Endodermal cell (in vitro differentiated cells): ENCODE measurements at regions not wholly inside any gene's neighbourhood (a gene's known extent, or its start where the extent isn't known, plus 50 kb on each side); places are given as distances from the start of the nearest gene placed in this dataset.

Experiments used
- DNase-seq: peaks from one replicate; pipeline ENCODE4 v3.0.0-alpha.2; 2017
- H3K27ac ChIP-seq: 2 replicates; pipeline ENCODE4 v1.5.1; 2013; ENCODE audit warnings: mild to moderate bottlenecking, low read depth, low read length, moderate library complexity
- H3K27me3 ChIP-seq: 2 replicates; pipeline ENCODE4 v1.6.1; 2013; ENCODE audit warnings: mild to moderate bottlenecking, low read length, moderate library complexity; ENCODE audit not compliant: insufficient read depth, control insufficient read depth, poor library complexity, severe bottlenecking
- H3K36me3 ChIP-seq: 2 replicates; pipeline ENCODE4 v1.7.0; 2013; ENCODE audit warnings: mild to moderate bottlenecking, low read length, moderate library complexity; ENCODE audit not compliant: control insufficient read depth, insufficient read depth
- H3K4me1 ChIP-seq: one replicate; pipeline ENCODE4 v1.7.0; 2013; ENCODE audit warnings: low read length; ENCODE audit not compliant: control insufficient read depth, insufficient read depth
- H3K4me3 ChIP-seq: 2 replicates; pipeline ENCODE4 v1.5.1; 2013; ENCODE audit warnings: mild to moderate bottlenecking, low read length, moderate library complexity
- H3K9ac ChIP-seq: 2 replicates; pipeline ENCODE4 v1.6.1; 2013; ENCODE audit warnings: mild to moderate bottlenecking, low read length, moderate library complexity; ENCODE audit not compliant: poor library complexity, severe bottlenecking; ENCODE audit errors: extremely low read depth
- H3K9me3 ChIP-seq: 2 replicates; pipeline ENCODE4 v1.6.1; 2013; ENCODE audit warnings: mild to moderate bottlenecking, low read length, moderate library complexity; ENCODE audit not compliant: control insufficient read depth
- H3K27ac Mint-ChIP-seq: 2 replicates; pipeline ENCODE4 v1.8.0; 2020; ENCODE audit warnings: mixed read lengths
- H3K27me3 Mint-ChIP-seq: 2 replicates; pipeline ENCODE4 v1.8.0; 2021; ENCODE audit warnings: mild to moderate bottlenecking, mixed read lengths; ENCODE audit not compliant: insufficient read depth
- H3K36me3 Mint-ChIP-seq: 2 replicates; pipeline ENCODE4 v1.8.0; 2020; ENCODE audit warnings: low read depth, mixed read lengths
- H3K4me1 Mint-ChIP-seq: 2 replicates; pipeline ENCODE4 v1.8.0; 2020; ENCODE audit warnings: mixed read lengths
- H3K4me3 Mint-ChIP-seq: 2 replicates; pipeline ENCODE4 v1.8.0; 2020; ENCODE audit warnings: mild to moderate bottlenecking, moderate library complexity, mixed read lengths
- H3K9me3 Mint-ChIP-seq: 2 replicates; pipeline ENCODE4 v1.8.0; 2020; ENCODE audit warnings: mild to moderate bottlenecking, mixed read lengths
- WGBS, 2 experiments: methylation state at CpG; one replicate each; pipeline versions ENCODE4 v1.1.5 to v1.1.7; 2013; ENCODE audit warnings: missing lambda C conversion rate in 2 of 2, mixed read lengths in 1 of 2; ENCODE audit not compliant: insufficient coverage in 1 of 2, insufficient read length in 1 of 2; 5-methylcytosine and 5-hydroxymethylcytosine counted together
- TF ChIP-seq, protein P1 (sequence below): fragments of 200-600 bp; sonication (generic); conservative IDR thresholded peaks from 2 replicates; pipeline ENCODE4 v1.5.0; 2021; ENCODE audit warnings: antibody characterized with exemption, mild to moderate bottlenecking

GRCh38 chr12:107509421-107509820 lies 176.2 kb upstream of the PWP1 start:
- Histone ChIP-seq H3K4me3 (no peak overlapping the region), H3K36me3 (no peaks in the 10 kb centered on the region), H3K4me1 (no peaks in the 10 kb centered on the region), H3K27me3 (no peaks in the 10 kb centered on the region), H3K27ac (no peak overlapping the region), H3K9ac (no peak overlapping the region), H3K9me3 (no peaks in the 10 kb centered on the region)
- TF ChIP-seq, protein P1, sequence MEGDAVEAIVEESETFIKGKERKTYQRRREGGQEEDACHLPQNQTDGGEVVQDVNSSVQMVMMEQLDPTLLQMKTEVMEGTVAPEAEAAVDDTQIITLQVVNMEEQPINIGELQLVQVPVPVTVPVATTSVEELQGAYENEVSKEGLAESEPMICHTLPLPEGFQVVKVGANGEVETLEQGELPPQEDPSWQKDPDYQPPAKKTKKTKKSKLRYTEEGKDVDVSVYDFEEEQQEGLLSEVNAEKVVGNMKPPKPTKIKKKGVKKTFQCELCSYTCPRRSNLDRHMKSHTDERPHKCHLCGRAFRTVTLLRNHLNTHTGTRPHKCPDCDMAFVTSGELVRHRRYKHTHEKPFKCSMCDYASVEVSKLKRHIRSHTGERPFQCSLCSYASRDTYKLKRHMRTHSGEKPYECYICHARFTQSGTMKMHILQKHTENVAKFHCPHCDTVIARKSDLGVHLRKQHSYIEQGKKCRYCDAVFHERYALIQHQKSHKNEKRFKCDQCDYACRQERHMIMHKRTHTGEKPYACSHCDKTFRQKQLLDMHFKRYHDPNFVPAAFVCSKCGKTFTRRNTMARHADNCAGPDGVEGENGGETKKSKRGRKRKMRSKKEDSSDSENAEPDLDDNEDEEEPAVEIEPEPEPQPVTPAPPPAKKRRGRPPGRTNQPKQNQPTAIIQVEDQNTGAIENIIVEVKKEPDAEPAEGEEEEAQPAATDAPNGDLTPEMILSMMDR, result no peak
- Mint-ChIP-seq H3K4me3 (no peak overlapping the region), H3K4me1 (peaks cover 9% of the 10 kb centered on the region), H3K36me3 (no peaks in the 10 kb centered on the region), H3K27ac (no peak overlapping the region), H3K27me3 (peaks cover 17% of the 10 kb centered on the region), H3K9me3 (no peaks in the 10 kb centered on the region)
- WGBS, 2 experiments, result 86% methylated on average over 4 of the region's 4 CpGs
- peak; percentile 55 for DNase-seq

- H3K9ac ChIP-seq, result no peak overlapping the region
- Mint-ChIP-seq H3K4me3 (no peak overlapping the region), H3K4me1 (peaks cover 9% of the 10 kb centered on the region), H3K9me3 (no peaks in the 10 kb centered on the region), H3K27me3 (peaks cover 17% of the 10 kb centered on the region), H3K27ac (no peak overlapping the region), H3K36me3 (no peaks in the 10 kb centered on the region)
- TF ChIP-seq, protein P1, result no peak
- no peak overlapping the region for H3K27ac ChIP-seq
- H3K36me3 ChIP-seq, result no peaks in the 10 kb centered on the region
- H3K9me3 ChIP-seq, result no peaks in the 10 kb centered on the region
- H3K4me3 ChIP-seq, result no peak overlapping the region
- H3K4me1 ChIP-seq, result no peaks in the 10 kb centered on the region
- H3K27me3 ChIP-seq, result no peaks in the 10 kb centered on the region
- no peak for DNase-seq
- 93 to 100% methylated on average over 1 to 2 of the region's 2 CpGs for WGBS, 2 experiments
Measured at GRCh38 chr12:107510211-107510610, 175.4 kb upstream of the PWP1 start.

DNA sequence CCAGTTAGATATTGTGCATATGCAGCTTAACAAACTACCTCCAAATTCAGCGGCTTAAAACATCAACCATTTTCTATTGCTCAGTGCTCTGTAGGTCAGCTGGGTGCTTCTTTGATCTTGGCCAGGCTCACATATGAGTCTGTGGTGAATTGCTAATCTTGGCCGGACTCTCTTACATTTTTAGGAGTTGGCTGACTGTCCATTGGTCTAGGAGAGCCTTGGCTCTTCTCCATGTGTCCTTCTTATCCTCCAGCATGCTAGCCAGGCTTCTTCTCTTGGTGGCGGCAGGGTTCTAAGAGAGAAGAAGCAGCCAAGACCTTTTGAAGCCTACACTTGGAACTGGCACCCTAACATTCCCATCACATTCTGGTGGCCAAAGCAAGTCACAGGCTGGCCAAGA lies 174.3 kb upstream of the PWP1 start:
- no peaks in the 10 kb centered on the region for H3K36me3 Mint-ChIP-seq
- H3K9me3 Mint-ChIP-seq, result no peaks in the 10 kb centered on the region
- Histone ChIP-seq H3K36me3 (no peaks in the 10 kb centered on the region), H3K9me3 (no peaks in the 10 kb centered on the region), H3K4me3 (no peak overlapping the region), H3K4me1 (peaks cover 3% of the 10 kb centered on the region), H3K27ac (no peak overlapping the region), H3K27me3 (no peaks in the 10 kb centered on the region), H3K9ac (no peak overlapping the region)
- H3K27me3 Mint-ChIP-seq, result peaks cover 17% of the 10 kb centered on the region
- H3K27ac Mint-ChIP-seq, result no peak overlapping the region
- H3K4me3 Mint-ChIP-seq, result no peak overlapping the region
- WGBS, 2 experiments, result 91 to 94% methylated on average over 3 of the region's 3 CpGs
- TF ChIP-seq, protein P1, result no peak
- peak; percentile 23 for DNase-seq
- H3K4me1 Mint-ChIP-seq, result peaks cover 9% of the 10 kb centered on the region
